ENCODE measurements at regions not wholly inside any gene's neighbourhood (a gene's known extent, or its start where the extent isn't known, plus 50 kb on each side); places are given as distances from the start of the nearest gene placed in this dataset.

GRCh38 chr3:191087391-191087790 lies 111.7 kb upstream of the OSTN start:
- TF ChIP-seq CTCF (IDR thresholded peaks at IDR 0.05) (no peak), ZFX (IDR thresholded peaks at IDR 0.05; ENCODE audit: borderline replicate concordance) (no peak)
